HFF-Myc (cell line): ENCODE measurements at regions not wholly inside any gene's neighbourhood (a gene's known extent, or its start where the extent isn't known, plus 50 kb on each side); places are given as distances from the start of the nearest gene placed in this dataset.
"Not testable (repeated sequence)": the region's sequence is repeated elsewhere in the genome, so short reads cannot be mapped to it uniquely, and the experiment has no call there.

Source experiments
- DNase-seq: peaks from one replicate; pipeline ENCODE4 v3.0.0-alpha.2; 2011; ENCODE audit warnings: low read depth; ENCODE audit errors: extremely low read depth
- H3K4me3 ChIP-seq: replicated peaks from 2 replicates; pipeline ENCODE4 v1.5.1; 2011; ENCODE audit warnings: low read depth, mild to moderate bottlenecking, control low read depth, low read length
- CTCF ChIP-seq: IDR thresholded peaks from 2 replicates; pipeline ENCODE4 v1.5.1; 2012; ENCODE audit warnings: mild to moderate bottlenecking, low read depth, low read length, control low read depth; ENCODE audit errors: missing control alignments

GRCh38 chrX:40809210-40809609, 73.9 kb upstream of the MED14 start:
- no peak for TF ChIP-seq CTCF
- H3K4me3 ChIP-seq, result no peak overlapping the region
- no peak for DNase-seq

- not testable (repeated sequence) for H3K4me3 ChIP-seq, DNase-seq
Measured at GRCh38 chrX:40815045-40815444, 79.7 kb upstream of the MED14 start.

GRCh38 chrX:40816906-40817305, 81.6 kb upstream of the MED14 start:
- no peak for TF ChIP-seq CTCF
- no peak overlapping the region for H3K4me3 ChIP-seq
- no peak for DNase-seq

- no peak overlapping the region for H3K4me3 ChIP-seq
- TF ChIP-seq CTCF, result no peak
- DNase-seq, result no peak
Measured at GRCh38 chrX:40818236-40818635, 82.9 kb upstream of the MED14 start.

- no peak for DNase-seq
- no peak overlapping the region for H3K4me3 ChIP-seq
- no peak for TF ChIP-seq CTCF
Measured at GRCh38 chrX:40821780-40822179, 86.4 kb upstream of the MED14 start.

GRCh38 chrX:40827331-40827730, 92.0 kb upstream of the MED14 start:
- DNase-seq, result no peak
- no peak overlapping the region for H3K4me3 ChIP-seq
- TF ChIP-seq CTCF, result no peak

GRCh38 chrX:40831750-40832149, 96.4 kb upstream of the MED14 start:
- no peak overlapping the region for H3K4me3 ChIP-seq
- no peak for TF ChIP-seq CTCF
- no peak for DNase-seq
